ENCODE measurements at regions not wholly inside any gene's neighbourhood (a gene's known extent, or its start where the extent isn't known, plus 50 kb on each side); places are given as distances from the start of the nearest gene placed in this dataset.

- TF ChIP-seq POLR2A (IDR thresholded peaks at IDR 0.05; ENCODE audit: low read length) (no peak), GATA1 (IDR thresholded peaks at IDR 0.05; ENCODE audit: low read depth, low read length) (no peak)
Measured at GRCh38 chr20:11324990-11325389, 592.7 kb upstream of the BTBD3 start.
